PC-3 (cell line): ENCODE measurements at regions not wholly inside any gene's neighbourhood (a gene's known extent, or its start where the extent isn't known, plus 50 kb on each side); places are given as distances from the start of the nearest gene placed in this dataset.

Experiments
- EZH2phosphoT487 ChIP-seq: fragments of 300-600 bp; sonication (generic); IDR thresholded peaks from 2 replicates; pipeline ENCODE4 v1.6.1; 2018; ENCODE audit warnings: mild to moderate bottlenecking, antibody characterized with exemption, low read length, borderline replicate concordance
- TF ChIP-seq, protein P1 (sequence below): fragments of 300-600 bp; sonication (generic); conservative IDR thresholded peaks from 2 replicates; pipeline ENCODE4 v1.5.1; 2017; ENCODE audit warnings: antibody characterized with exemption, low read depth, mild to moderate bottlenecking, low read length

- TF ChIP-seq, protein P1, sequence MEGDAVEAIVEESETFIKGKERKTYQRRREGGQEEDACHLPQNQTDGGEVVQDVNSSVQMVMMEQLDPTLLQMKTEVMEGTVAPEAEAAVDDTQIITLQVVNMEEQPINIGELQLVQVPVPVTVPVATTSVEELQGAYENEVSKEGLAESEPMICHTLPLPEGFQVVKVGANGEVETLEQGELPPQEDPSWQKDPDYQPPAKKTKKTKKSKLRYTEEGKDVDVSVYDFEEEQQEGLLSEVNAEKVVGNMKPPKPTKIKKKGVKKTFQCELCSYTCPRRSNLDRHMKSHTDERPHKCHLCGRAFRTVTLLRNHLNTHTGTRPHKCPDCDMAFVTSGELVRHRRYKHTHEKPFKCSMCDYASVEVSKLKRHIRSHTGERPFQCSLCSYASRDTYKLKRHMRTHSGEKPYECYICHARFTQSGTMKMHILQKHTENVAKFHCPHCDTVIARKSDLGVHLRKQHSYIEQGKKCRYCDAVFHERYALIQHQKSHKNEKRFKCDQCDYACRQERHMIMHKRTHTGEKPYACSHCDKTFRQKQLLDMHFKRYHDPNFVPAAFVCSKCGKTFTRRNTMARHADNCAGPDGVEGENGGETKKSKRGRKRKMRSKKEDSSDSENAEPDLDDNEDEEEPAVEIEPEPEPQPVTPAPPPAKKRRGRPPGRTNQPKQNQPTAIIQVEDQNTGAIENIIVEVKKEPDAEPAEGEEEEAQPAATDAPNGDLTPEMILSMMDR: no peak
- no peak for TF ChIP-seq EZH2phosphoT487
Observed at GRCh38 chr21:35338281-35338680, 289.2 kb upstream of the RUNX1 start.
